GM12874 (cell line): ENCODE measurements at regions not wholly inside any gene's neighbourhood (a gene's known extent, or its start where the extent isn't known, plus 50 kb on each side); places are given as distances from the start of the nearest gene placed in this dataset.

Experiments
- TF ChIP-seq, protein P1 (sequence below): IDR thresholded peaks from 2 replicates; pipeline ENCODE4 v1.5.1; 2011; ENCODE audit warnings: low read depth, mild to moderate bottlenecking, control low read depth, low read length, moderate library complexity; ENCODE audit not compliant: insufficient read depth

DNA sequence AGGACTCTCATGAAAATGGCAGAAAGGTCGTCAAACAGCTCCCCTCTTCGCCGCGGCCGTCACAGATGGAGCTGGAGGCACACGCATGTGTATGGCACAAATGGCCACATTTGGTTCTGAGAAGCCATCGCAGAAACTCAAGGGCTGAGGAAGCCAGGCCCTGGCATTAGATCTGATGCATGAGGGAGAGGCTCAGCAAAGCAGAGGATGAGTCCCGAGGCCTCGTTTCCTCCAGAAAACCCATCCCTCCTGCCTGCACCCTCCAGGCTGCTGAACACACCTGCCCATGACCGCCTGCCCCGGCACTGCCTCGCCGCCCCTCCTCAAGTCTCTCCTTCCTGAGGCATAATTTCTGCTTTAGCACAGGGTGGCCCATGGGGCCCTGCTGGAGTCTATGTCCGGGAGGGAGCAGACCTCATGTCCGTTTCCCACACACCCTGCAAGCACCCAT, 240.3 kb downstream of the DLL1 start:
- TF ChIP-seq, protein P1, sequence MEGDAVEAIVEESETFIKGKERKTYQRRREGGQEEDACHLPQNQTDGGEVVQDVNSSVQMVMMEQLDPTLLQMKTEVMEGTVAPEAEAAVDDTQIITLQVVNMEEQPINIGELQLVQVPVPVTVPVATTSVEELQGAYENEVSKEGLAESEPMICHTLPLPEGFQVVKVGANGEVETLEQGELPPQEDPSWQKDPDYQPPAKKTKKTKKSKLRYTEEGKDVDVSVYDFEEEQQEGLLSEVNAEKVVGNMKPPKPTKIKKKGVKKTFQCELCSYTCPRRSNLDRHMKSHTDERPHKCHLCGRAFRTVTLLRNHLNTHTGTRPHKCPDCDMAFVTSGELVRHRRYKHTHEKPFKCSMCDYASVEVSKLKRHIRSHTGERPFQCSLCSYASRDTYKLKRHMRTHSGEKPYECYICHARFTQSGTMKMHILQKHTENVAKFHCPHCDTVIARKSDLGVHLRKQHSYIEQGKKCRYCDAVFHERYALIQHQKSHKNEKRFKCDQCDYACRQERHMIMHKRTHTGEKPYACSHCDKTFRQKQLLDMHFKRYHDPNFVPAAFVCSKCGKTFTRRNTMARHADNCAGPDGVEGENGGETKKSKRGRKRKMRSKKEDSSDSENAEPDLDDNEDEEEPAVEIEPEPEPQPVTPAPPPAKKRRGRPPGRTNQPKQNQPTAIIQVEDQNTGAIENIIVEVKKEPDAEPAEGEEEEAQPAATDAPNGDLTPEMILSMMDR: no peak

DNA sequence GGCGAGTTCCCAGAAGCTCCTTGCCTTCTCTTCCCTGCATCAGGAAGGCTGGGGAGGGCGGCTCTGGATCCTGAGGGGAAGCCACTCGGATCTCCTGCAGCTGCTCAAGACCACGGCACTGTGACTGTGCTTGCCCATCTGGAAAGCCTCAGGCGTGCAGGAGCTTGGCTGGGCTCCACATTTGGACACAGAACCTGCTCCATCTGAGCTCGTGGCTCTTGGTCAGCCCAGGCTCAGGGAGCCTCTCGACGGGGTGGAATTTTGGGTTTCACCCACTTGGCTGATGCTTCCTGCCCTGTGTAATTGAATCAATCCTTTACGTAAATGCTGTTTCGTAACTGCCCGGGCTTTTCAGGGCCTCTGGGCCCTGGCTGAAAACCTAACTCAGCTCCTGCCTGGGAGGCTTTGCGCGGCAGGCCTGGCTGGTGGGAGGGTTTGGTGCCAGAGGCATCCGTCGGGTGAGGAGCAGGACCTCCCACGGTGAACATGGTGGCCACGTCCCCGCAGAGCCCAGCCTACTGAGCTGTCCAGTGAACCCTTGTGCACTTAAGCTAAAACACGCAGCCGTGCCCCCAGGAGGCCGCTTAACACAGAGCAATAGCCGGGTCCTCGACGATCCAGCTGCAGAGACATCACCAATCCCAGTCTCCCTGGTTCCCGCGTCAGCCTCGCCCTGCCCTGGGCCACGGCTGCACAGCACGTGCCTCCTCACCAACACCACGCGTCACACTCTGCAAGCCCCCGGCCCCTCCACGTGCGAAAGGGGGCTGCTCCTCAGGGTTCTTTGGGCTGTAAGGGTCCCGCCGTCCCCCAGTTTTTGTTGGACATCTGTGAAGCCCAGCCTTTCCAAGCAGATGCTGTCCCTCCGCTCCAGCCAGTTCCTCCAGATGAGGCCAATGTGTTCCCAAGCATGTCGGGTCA, 241.0 kb downstream of the DLL1 start:
- TF ChIP-seq, protein P1: no peak

DNA sequence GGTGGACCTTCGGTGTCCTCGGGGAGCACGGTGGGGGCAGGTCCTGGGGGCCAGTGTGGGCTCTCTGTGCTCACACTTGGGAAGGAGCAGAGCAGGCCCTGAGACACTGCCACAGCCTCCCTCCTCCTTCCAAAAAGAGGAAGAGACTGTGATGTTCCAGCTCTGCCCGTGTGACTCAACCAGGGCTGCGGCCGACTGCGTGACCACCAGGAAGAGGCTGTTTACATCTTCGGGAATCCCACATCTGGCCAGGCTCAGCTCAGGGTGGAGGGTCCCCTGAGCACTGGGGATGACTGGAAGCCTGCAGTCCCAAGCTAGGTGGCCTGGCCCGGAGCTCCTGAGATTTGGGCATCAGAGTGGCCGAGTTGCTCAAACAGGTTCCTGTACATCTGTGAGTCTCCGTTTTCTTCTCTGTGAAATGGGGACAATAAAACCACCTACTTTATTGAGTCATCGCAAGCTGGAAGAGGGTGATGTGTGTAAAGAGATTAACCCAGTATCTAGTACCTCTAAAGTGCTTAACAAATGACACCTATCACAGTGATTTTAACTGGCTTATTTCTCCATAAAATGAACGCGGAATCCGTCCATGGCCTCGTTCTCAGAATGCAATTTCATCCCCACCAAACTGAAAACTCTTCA, 242.1 kb downstream of the DLL1 start:
- TF ChIP-seq, protein P1: no peak

DNA sequence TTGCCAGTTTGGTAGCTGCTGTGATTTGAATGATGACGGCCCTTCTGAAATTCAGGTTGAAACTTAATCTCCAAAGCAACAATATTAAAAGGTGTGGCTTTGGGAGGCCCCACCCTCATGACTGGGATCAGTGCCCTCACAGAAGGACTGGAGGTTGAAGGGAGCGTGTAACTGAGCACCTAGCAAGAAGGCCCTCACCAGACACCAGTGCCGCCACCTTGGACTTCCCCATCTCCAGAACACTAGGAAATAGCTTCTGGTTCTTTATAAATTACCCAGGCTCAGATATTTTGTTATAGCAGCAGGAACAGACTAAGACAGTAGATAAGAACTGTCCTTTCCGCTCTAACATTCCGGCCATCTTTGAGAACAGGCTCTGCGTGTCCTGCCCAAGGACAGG, 243.1 kb downstream of the DLL1 start:
- TF ChIP-seq, protein P1: no peak

DNA sequence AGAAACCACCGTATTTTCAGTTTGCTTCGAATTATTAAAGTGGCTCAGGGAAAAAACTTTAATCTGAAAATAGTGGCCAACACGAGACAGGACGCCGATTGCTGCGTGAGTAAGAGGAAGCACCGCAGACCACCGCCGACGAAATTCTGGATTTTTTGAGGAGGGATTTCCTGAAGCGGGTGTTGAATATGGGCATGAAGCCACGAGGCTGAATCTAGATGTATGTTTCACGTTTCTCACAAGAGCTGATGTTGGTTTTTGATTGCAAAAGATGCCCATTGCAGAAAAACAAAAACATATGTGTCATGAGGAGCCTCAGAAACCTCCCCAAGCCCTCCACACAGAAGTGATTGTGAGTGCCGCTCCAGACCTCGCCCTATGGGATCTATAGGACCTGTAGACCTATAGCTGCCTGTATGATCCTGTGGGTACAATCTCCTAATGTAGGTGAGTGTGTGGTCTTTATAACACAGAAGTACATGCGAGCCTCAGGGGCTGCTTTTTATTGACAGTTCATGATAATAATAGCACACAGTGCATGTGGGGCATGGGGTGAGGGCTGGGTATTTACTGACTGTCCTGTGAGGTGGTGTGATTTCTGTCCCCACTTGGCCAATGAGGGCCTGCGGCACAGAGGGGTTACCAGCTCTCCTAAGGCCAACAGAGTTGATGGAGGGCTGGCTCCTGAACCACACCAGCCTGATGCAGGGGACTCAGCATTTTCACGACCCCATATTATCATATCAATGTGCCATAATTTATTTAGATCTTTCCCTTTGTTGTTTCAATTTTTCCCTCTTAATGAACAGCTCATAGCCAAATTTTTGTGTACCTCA, 243.9 kb downstream of the DLL1 start:
- TF ChIP-seq, protein P1: no peak

DNA sequence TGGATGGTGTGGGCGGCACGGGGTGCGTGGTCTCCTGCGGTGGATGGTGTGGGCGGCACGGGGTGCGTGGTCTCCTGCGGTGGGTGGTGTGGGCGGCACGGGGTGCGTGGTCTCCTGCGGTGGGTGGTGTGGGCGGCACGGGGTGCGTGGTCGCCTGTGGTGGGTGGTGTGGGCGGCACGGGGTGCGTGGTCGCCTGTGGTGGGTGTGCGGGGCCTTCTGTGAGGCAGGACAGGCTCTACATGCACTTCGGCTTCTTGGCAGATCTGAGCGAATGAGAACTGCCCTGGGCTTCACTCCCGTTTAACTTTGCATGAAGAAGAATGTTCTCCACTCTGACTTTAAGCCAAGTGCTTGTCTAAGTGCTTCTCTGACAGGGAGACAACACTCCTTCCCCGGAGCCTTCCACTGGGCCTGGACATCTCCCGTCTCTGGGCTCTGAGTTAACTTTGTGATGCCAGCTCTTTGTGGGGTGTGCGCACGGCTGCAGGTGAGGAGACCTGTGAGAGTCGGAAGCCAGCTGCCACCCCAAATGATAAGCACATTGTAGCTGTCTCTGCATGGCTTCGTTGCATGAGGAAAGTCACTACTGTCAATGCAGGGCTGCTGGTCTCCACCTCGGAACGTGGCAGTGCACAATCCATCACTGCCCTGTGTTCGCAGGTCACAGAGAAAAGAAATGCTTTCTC, 244.8 kb downstream of the DLL1 start:
- TF ChIP-seq, protein P1: no peak
